ENCODE measurements at regions not wholly inside any gene's neighbourhood (a gene's known extent, or its start where the extent isn't known, plus 50 kb on each side); places are given as distances from the start of the nearest gene placed in this dataset.

DNA sequence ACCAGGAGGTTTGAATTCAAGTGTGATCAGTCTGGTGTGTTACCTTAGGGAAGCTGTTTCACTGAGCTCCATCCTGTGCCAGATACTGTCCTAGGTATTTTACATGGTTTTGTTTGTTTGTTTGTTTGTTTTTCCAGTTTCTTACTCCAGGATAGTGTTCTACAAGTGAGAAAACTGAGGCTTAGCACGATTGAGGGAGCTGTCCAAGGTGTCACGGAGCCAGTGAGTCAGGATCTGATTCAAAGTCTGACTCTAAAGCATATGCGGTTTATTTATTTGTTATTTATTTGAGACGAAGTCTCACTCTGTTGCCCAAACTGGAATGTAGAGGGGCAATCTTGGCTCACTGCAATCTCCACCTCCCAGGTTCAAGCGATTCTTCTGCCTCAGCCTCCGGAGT, 79.7 kb upstream of the GNG2 start:
- DNase-seq (ENCODE audit: low spot score) (no peak), ATAC-seq (no peak)
- Mint-ChIP-seq H3K4me1 (ENCODE audit: low read depth in 2 of 2) (peaks cover 23 to 27% of the 10 kb centered on the region in 2 donors), H3K27me3 (peaks cover 8 to 30% of the 10 kb centered on the region in 2 donors), H3K36me3 (peaks cover 11% of the 10 kb centered on the region), H3K9me3 (peaks cover 4% of the 10 kb centered on the region), H3K27ac (no peak overlapping the region), H3K4me3 (no peak overlapping the region)

DNA sequence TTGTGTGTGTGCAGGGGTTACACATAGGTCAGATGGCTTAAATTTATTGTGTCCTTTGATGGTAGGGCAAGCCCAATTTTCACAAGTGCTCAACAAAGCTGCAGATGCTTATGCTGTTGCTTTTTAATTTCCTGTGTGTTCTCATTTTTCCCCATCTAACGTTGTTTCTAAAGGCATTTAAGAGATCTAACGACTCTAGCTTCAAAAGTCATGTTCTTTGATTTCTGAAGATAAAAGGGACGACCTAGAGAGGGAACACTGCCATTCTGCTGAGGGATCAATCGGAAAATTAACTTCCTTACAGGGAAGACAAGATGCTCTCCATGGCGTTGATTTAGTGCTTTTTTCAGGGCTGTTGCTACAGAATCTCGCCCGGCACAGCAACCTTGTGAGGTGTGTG, 79.0 kb upstream of the GNG2 start:
- Mint-ChIP-seq H3K36me3 (peaks cover 18% of the 10 kb centered on the region), H3K27me3 (peaks cover 5 to 34% of the 10 kb centered on the region in 2 donors), H3K9me3 (peaks cover 10% of the 10 kb centered on the region), H3K4me1 (ENCODE audit: low read depth in 2 of 2) (peaks cover 19 to 27% of the 10 kb centered on the region in 2 donors), H3K4me3 (no peak overlapping the region), H3K27ac (no peak overlapping the region)
- ATAC-seq (no peak), DNase-seq (ENCODE audit: low spot score) (no peak)

GRCh38 chr14:51782435-51782834, 78.0 kb upstream of the GNG2 start:
- peaks cover 5 to 34% of the 10 kb centered on the region in 2 donors for H3K27me3 Mint-ChIP-seq

GRCh38 chr14:51783765-51784164, 76.6 kb upstream of the GNG2 start:
- Mint-ChIP-seq H3K9me3 (peaks cover 15% of the 10 kb centered on the region), H3K27ac (peak overlapping the region; percentile 17 to 81), H3K27me3 (peaks cover 3 to 29% of the 10 kb centered on the region in 2 donors), H3K4me1 (ENCODE audit: low read depth in 2 of 2) (peaks cover 19 to 27% of the 10 kb centered on the region in 2 donors), H3K36me3 (peaks cover 26% of the 10 kb centered on the region), H3K4me3 (peak overlapping the region; percentile 43)
- DNase-seq (ENCODE audit: low spot score) (no peak), ATAC-seq (peak; percentile 51 to 64)

More at GRCh38 chr14:51782435-51782834, 78.0 kb upstream of the GNG2 start:
- Mint-ChIP-seq H3K9me3 (peaks cover 15% of the 10 kb centered on the region), H3K4me3 (no peak overlapping the region), H3K4me1 (ENCODE audit: low read depth in 2 of 2) (peaks cover 19 to 27% of the 10 kb centered on the region in 2 donors), H3K36me3 (peaks cover 26% of the 10 kb centered on the region), H3K27ac (no peak overlapping the region)
- no peak for ATAC-seq
- DNase-seq (ENCODE audit: low spot score) = no peak

DNA sequence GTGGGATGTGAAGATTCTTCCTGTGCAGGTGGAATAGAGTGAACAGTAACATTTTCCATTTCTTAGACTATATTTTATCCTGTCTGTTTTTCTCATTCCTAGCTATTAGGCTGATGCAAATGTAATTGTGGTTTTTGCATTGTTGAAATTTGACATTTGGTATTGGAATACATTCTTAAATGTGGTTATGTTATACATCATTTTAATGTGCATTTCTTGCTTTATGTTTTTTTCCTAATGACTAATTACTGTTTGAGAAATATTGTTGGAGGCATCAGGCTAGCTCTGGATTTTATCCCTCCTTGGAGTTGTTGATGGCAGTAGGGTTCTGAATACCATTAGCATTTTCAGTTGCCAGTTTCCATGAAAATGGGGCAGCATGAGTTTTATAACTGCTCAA, 75.9 kb upstream of the GNG2 start:
- Mint-ChIP-seq H3K27ac (no peak overlapping the region), H3K36me3 (peaks cover 29% of the 10 kb centered on the region), H3K9me3 (peaks cover 15% of the 10 kb centered on the region), H3K27me3 (peaks cover 5 to 31% of the 10 kb centered on the region in 2 donors), H3K4me1 (ENCODE audit: low read depth in 2 of 2) (peaks cover 18 to 25% of the 10 kb centered on the region in 2 donors), H3K4me3 (no peak overlapping the region)
- DNase-seq (ENCODE audit: low spot score) (no peak), ATAC-seq (no peak)

DNA sequence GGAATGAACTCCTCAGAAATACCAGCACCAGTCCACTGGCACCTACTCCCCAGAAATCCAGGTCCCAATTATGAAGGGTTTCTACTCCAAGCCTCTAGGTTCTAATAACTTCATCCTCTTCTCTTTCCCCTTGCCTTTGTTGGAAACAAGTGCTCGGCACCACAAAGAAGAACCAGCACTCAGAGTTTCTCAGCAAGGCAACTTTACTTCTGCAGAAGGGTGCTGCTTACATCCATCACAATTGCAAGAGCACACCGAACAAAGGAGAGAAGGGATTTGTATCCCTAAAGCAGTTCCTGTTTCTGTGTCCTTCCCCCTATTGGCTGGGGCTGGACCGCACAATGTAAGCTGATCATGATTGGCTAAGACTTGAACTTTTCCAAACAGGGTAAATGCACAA, 74.2 kb upstream of the GNG2 start:
- ATAC-seq (no peak), DNase-seq (ENCODE audit: low spot score) (no peak)
- H3K36me3 Mint-ChIP-seq = peaks cover 32% of the 10 kb centered on the region
- peaks cover 12 to 16% of the 10 kb centered on the region in 2 donors for H3K4me1 Mint-ChIP-seq (ENCODE audit: low read depth in 2 of 2)
- peaks cover 14 to 44% of the 10 kb centered on the region in 2 donors for H3K27me3 Mint-ChIP-seq
- peaks cover 15% of the 10 kb centered on the region for H3K9me3 Mint-ChIP-seq
- no peak overlapping the region for H3K27ac Mint-ChIP-seq
- no peak overlapping the region for H3K4me3 Mint-ChIP-seq

DNA sequence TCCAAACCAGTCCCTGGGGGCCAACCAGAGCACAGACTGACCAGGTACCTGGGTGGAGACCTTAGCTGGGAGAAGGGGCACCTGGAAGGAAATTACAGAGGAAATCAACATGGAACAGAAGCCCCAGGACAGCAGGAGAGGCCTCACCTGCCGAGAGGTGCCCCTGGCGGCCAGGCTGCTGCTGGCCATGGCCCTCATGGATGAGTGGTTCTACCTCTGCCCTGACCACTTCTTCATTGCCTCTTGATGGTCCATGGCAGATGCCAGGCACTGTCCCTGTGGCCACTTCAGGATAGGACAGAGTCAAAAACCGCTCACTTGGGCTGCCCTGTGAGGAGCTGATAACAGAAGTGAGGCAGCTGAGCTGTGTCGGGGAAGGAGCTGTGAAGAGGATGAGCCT, 73.1 kb upstream of the GNG2 start:
- H3K27ac Mint-ChIP-seq = no peak overlapping the region
- H3K27me3 Mint-ChIP-seq = peaks cover 14 to 45% of the 10 kb centered on the region in 2 donors
- no peak for DNase-seq (ENCODE audit: low spot score)

GRCh38 chr14:51789114-51789513, 71.3 kb upstream of the GNG2 start:
- H3K27me3 Mint-ChIP-seq = peaks cover 14 to 33% of the 10 kb centered on the region in 2 donors
- ATAC-seq = no peak
- DNase-seq (ENCODE audit: low spot score) = no peak
- no peak overlapping the region for H3K4me3 Mint-ChIP-seq
- H3K4me1 Mint-ChIP-seq (ENCODE audit: low read depth in 2 of 2) = peaks cover 5 to 6% of the 10 kb centered on the region in 2 donors
- H3K27ac Mint-ChIP-seq = peak overlapping the region in 1 of 2 donors; percentile 61
- H3K9me3 Mint-ChIP-seq = peaks cover 15% of the 10 kb centered on the region
- H3K36me3 Mint-ChIP-seq = peaks cover 32% of the 10 kb centered on the region

More for the DNA sequence above, 73.1 kb upstream of the GNG2 start:
- ATAC-seq = no peak
- Mint-ChIP-seq H3K4me3 (no peak overlapping the region), H3K36me3 (peaks cover 32% of the 10 kb centered on the region), H3K4me1 (ENCODE audit: low read depth in 2 of 2) (peaks cover 12 to 16% of the 10 kb centered on the region in 2 donors), H3K9me3 (peaks cover 15% of the 10 kb centered on the region)

GRCh38 chr14:51789596-51789995, 70.8 kb upstream of the GNG2 start:
- ATAC-seq (no peak), DNase-seq (ENCODE audit: low spot score) (no peak)
- Mint-ChIP-seq H3K4me1 (ENCODE audit: low read depth in 2 of 2) (peaks cover 5 to 6% of the 10 kb centered on the region in 2 donors), H3K4me3 (no peak overlapping the region), H3K27ac (peak overlapping the region in 1 of 2 donors; percentile 61), H3K9me3 (peaks cover 15% of the 10 kb centered on the region), H3K36me3 (peaks cover 32% of the 10 kb centered on the region), H3K27me3 (peaks cover 14 to 33% of the 10 kb centered on the region in 2 donors)

DNA sequence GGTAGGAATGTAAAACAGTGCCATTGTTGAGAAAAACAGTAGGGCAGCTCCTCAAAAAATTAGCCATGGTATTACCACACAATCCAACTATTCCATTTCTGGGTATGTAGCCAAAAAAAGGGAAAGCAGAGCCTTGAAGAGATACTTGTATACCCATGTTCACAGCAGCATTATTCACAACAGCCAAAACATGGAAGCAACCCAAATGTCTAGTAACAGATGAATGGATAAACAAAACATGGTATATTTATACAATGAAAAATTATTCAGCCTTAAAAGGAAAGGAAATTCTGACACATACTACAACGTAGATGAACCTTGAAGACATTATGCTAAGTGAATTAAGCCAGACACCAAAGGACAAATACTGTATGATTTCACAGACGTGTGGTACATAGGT, 67.6 kb upstream of the GNG2 start:
- Mint-ChIP-seq H3K36me3 (peaks cover 6% of the 10 kb centered on the region), H3K27ac (no peak overlapping the region), H3K9me3 (no peaks in the 10 kb centered on the region), H3K27me3 (peaks cover 11 to 18% of the 10 kb centered on the region in 2 donors), H3K4me3 (no peak overlapping the region), H3K4me1 (ENCODE audit: low read depth in 2 of 2) (peaks cover 0 to 3% of the 10 kb centered on the region in 2 donors)
- no peak for DNase-seq (ENCODE audit: low spot score)
- ATAC-seq = no peak

DNA sequence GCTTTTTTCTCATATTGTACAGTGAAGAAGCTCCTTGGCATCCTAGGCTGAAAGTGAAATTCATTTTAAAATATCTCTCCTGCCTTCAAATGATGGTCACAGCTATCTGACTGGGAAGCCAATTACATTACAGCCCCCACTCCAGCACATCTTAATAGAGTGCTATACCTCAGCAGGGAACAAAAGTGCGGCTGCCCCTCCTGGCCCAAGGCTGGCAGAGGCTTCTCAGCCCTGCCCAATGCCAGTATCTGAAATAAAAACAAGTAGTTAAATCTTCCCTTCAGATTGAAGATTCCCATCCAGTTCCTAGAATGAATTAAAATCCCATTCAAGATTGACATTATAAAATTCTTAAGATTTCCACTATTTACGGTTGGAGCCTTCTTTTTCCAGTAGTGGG, 54.9 kb upstream of the GNG2 start:
- H3K9me3 Mint-ChIP-seq = peaks cover 3% of the 10 kb centered on the region
- peak overlapping the region in 1 of 2 donors; percentile 20 for H3K27ac Mint-ChIP-seq
- H3K36me3 Mint-ChIP-seq = no peaks in the 10 kb centered on the region
- peaks cover 0 to 2% of the 10 kb centered on the region in 2 donors for H3K27me3 Mint-ChIP-seq
- H3K4me1 Mint-ChIP-seq (ENCODE audit: low read depth in 2 of 2) = peaks cover 0 to 5% of the 10 kb centered on the region in 2 donors
- no peak overlapping the region for H3K4me3 Mint-ChIP-seq
- DNase-seq (ENCODE audit: low spot score) = no peak
- ATAC-seq = no peak

DNA sequence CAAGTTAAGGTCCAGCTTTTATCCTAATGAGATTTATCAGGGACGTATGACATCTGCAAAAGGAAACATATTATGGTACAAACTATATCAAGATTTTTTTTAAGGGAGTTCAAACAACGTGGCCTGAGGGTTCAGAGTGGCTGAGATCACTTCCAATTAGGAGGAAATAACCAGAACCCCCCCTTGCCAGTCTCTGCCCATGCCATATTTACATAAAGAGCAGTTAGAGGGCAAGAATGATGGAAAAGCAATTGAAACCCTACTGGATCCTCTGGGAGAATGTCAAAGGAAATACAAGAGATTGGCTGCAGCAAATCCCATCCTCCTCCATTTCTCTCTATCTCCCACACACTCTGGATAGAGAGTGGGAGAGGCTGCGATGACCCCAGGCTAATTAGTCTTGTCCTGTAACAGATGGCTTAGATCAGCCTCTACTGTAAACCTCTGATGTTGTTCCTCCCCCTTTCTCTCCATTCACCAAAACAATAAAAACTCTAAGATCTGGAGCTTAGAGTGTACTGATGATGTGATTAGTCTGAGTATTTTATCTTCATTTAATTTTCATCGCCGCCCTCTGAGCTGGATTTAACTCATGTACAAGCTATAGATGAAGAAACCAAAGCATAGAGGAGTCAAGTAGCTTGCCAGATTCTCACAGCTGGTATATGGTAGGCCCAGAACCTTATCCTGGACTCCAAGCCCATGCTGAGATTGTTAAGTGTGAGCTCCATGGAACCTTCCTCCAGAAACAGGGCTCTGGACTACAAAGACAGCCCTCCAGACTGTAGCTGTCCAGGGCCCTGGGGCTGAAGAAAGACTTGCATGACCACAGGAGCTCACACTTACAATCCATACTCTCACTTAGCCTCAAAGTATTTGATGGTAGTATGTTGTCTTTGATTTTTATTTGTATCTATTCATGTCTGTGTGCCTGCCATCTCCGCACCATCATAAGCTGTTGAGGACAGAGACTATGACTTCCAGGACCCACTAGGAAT, 54.1 kb upstream of the GNG2 start:
- no peak for DNase-seq (ENCODE audit: low spot score)
- Mint-ChIP-seq H3K9me3 (peaks cover 3% of the 10 kb centered on the region), H3K27ac (peak overlapping the region in 1 of 2 donors; percentile 38), H3K4me3 (no peak overlapping the region), H3K36me3 (no peaks in the 10 kb centered on the region), H3K4me1 (ENCODE audit: low read depth in 2 of 2) (peaks cover 0 to 5% of the 10 kb centered on the region in 2 donors), H3K27me3 (peaks cover 0 to 2% of the 10 kb centered on the region in 2 donors)
- ATAC-seq = no peak

DNA sequence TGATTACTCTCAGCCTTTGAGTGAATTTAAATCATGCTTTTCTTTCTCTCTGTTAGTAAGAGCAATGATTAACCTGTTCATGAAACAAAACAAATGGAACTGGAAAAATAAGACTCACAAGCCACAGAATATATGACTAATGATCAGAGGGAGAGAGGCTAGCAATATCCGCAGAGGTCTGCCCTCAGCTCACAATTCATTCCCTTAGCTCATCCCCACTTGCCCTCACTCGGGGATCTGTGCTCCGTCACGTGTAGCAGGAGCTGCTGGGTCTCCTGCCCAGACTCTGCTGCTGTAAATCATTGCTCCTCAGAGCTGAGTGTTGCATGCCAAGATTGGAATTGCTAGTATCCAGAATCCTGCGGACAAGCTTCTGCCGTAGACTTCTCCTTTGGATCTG, 53.1 kb upstream of the GNG2 start:
- H3K4me1 Mint-ChIP-seq (ENCODE audit: low read depth in 2 of 2) = peaks cover 0 to 5% of the 10 kb centered on the region in 2 donors

More for the DNA sequence above, 53.1 kb upstream of the GNG2 start:
- Mint-ChIP-seq H3K27ac (no peak overlapping the region), H3K27me3 (no peaks in the 10 kb centered on the region), H3K9me3 (peaks cover 3% of the 10 kb centered on the region), H3K36me3 (no peaks in the 10 kb centered on the region), H3K4me3 (no peak overlapping the region)
- ATAC-seq (no peak), DNase-seq (ENCODE audit: low spot score) (no peak)

Data from natural killer cell treated with Interleukin-12 subunit alpha and Interleukin-12 subunit beta and Interleukin-15 and Interleukin-18, amount 100 ng/mL, for 72 hours (primary cell).